Activated naive CD4-positive, alpha-beta T cell treated with anti-CD3 and anti-CD28 coated beads, Interleukin-2, amount 50 U/mL, for 72 hours (primary cell): ENCODE measurements at regions not wholly inside any gene's neighbourhood (a gene's known extent, or its start where the extent isn't known, plus 50 kb on each side); places are given as distances from the start of the nearest gene placed in this dataset.
A peak's percentile ranks its signal among the peaks of the same experiment; 100 is the strongest.
"Not testable (repeated sequence)": the region's sequence is repeated elsewhere in the genome, so short reads cannot be mapped to it uniquely, and the experiment has no call there.

ENCODE experiments used
- ATAC-seq, 2 donors: fragments of 150-1000 bp; cut with Tn5 transposase; 2 replicates each; pipeline ENCODE4 v1.10.0; 2021; ENCODE audit warnings: mild to moderate bottlenecking in 2 of 2, moderate library complexity in 2 of 2
- DNase-seq, 2 donors: peaks; one replicate each; pipeline ENCODE4 v3.0.0; 2021 to 2022; ENCODE audit warnings: low spot score in 2 of 2
- H3K27ac Mint-ChIP-seq, 2 donors: one replicate each; pipeline ENCODE4 v1.8.0; 2022; ENCODE audit warnings: mild to moderate bottlenecking in 2 of 2, mixed read lengths in 2 of 2
- H3K36me3 Mint-ChIP-seq, 2 donors: one replicate each; pipeline ENCODE4 v1.8.0; 2022; ENCODE audit warnings: mixed read lengths in 2 of 2
- H3K9me3 Mint-ChIP-seq, 2 donors: one replicate each; pipeline ENCODE4 v1.8.0; 2022; ENCODE audit warnings: mixed read lengths in 2 of 2

DNA sequence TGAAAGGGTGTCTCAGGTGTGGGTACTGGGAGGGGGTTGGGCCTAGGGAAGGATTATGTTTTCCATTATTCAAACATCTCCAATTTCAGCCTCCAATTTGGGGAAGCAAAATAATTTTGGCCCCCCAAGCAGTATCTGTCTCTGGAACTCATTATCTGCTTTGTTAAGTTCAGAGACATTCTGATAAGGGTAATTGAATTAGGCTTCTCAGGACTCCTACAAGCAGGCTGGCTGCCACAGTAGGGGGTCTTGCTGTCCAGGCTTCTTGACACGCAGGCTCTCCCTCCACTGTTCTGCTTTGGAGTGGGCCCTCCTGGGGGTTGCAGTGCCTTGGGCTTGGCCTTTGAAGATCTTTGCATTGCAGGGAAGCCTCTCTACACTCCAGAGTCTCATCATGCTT, 108.1 kb upstream of the SIX2 start:
- no peak overlapping the region for H3K27ac Mint-ChIP-seq
- H3K36me3 Mint-ChIP-seq, result no peaks in the 10 kb centered on the region
- no peaks in the 10 kb centered on the region for H3K9me3 Mint-ChIP-seq
- no peak for ATAC-seq
- no peak for DNase-seq

DNA sequence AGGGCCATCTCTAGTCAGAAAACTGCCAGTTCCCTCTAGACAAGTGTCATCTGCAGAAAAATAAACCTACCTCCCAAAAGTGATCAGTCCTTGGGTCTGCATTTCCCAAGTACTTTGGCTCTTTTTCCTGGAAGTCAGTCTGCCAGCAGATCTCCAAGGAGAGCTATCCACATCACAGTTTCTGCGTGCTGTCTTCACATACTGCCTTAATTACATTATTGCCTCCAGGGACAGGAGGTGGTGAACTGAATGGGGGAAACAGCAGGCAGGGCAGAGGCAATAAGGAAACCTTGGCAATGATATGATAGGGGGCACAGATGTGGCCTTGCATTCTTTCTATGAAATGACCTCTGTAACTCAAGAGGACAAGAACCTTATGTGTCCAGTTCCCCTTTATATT, 105.9 kb upstream of the SIX2 start:
- no peak for ATAC-seq
- H3K36me3 Mint-ChIP-seq, result no peaks in the 10 kb centered on the region
- H3K9me3 Mint-ChIP-seq, result no peaks in the 10 kb centered on the region
- DNase-seq, result no peak
- no peak overlapping the region for H3K27ac Mint-ChIP-seq

GRCh38 chr2:45114221-45114955, 105.1 kb upstream of the SIX2 start:
- Mint-ChIP-seq H3K36me3 (no peaks in the 10 kb centered on the region), H3K27ac (no peak overlapping the region), H3K9me3 (no peaks in the 10 kb centered on the region)
- ATAC-seq (no peak), DNase-seq (no peak)

- ATAC-seq, result no peak
- no peak overlapping the region for H3K27ac Mint-ChIP-seq
These were observed 103.5 kb upstream of the SIX2 start for GRCh38 chr2:45112750-45113149.

DNA sequence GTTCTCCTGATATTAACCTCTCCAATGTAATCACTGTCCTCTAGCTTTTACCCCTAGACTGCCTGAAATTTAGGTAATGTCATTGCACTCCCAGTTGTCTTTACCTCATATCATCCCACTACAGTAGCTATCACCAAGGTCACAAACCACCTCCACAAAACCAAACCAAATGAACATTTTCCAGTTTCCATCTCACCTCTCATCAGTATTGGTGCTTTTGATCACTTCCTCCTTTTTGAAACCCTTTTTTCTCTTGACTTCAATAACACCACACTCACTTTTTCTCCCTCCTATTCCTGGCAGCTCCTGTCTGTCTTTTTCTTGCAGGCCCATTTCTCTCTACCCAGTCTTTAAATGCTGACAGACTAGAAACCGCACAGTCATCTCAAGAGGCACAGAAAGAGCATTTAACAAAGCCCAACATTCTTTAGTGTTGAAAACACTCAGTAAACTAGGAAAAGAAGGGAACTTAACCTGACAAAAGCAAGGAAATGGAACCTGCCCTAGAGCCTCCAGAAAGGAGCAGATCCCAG, 95.9 kb upstream of the SIX2 start:
- DNase-seq, result no peak
- H3K27ac Mint-ChIP-seq, result no peak overlapping the region
- ATAC-seq, result peak in 1 of 2 donors; percentile 83
- H3K36me3 Mint-ChIP-seq, result no peaks in the 10 kb centered on the region
- H3K9me3 Mint-ChIP-seq, result no peaks in the 10 kb centered on the region

More at GRCh38 chr2:45112750-45113149, 103.5 kb upstream of the SIX2 start:
- DNase-seq, result no peak
- no peaks in the 10 kb centered on the region for H3K36me3 Mint-ChIP-seq
- H3K9me3 Mint-ChIP-seq, result no peaks in the 10 kb centered on the region

DNA sequence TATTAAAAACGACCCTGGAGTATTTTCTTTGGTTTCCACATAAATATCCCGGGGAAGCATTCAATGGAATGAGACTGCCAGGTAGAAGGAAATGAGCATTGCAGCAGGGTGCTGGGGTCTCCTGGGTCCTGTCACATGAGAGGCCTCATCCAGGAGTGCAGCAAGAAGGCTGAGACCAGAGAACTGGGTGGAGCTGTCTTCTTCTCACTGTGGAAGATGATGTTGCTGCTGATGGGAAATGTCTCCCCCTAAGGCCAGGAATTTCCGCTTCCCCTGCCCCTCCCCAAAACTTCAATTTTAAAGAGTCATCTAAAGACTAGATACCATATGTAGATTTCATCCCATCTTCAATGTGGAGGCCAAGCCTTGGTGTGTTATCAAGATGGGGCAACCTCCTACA, 95.2 kb upstream of the SIX2 start:
- DNase-seq (no peak), ATAC-seq (no peak)
- Mint-ChIP-seq H3K27ac (no peak overlapping the region), H3K36me3 (no peaks in the 10 kb centered on the region), H3K9me3 (no peaks in the 10 kb centered on the region)

GRCh38 chr2:45103351-45104345, 94.4 kb upstream of the SIX2 start:
- H3K36me3 Mint-ChIP-seq, result no peaks in the 10 kb centered on the region
- no peaks in the 10 kb centered on the region for H3K9me3 Mint-ChIP-seq
- H3K27ac Mint-ChIP-seq, result no peak overlapping the region
- no peak for ATAC-seq
- no peak for DNase-seq

DNA sequence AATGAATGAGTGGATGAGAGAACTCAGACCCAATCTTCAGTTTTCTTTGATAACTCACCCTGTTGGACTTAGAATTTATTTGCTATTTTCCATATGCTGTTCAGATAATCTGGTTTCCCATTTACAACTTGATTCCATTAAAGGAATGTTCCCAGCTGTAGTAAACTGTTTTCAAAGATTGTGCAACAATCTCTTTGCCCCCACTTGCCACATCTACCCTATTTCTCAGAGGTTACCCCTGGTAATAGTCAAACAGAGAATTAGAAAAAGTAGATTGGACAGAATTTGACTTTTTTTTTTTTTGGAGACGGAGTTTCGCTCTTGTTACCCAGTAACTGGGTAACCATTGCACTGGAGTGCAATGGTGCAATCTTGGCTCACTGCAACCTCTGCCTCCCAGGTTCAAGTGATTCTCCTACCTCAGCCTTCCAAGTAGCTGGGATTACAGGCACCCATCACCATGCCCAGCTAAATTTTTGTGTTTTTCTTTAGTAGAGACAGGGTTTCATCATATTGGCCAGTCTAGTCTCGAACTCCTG, 93.4 kb upstream of the SIX2 start:
- Mint-ChIP-seq H3K9me3 (no peaks in the 10 kb centered on the region), H3K27ac (no peak overlapping the region), H3K36me3 (no peaks in the 10 kb centered on the region)
- ATAC-seq (no peak), DNase-seq (no peak)

DNA sequence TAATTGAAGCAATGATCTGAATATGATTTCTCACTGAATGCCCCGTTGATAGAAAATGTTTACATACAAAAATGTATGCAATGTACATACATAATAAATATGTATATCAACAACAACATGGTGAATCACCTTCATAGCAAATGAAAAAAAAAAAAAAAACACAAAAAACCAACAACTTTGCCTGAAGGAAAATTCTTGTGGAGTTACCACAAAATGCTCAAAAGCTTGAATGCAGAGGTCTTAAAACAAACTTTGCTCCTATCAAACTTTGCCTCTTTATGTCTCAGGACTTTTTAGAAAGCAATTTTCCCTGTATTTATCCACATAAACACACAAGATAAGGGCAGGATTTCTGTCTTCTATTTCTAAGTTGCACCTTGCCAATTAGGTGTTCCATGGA, 92.9 kb upstream of the SIX2 start:
- Mint-ChIP-seq H3K27ac (no peak overlapping the region), H3K9me3 (no peaks in the 10 kb centered on the region), H3K36me3 (no peaks in the 10 kb centered on the region)
- DNase-seq (no peak), ATAC-seq (no peak)

DNA sequence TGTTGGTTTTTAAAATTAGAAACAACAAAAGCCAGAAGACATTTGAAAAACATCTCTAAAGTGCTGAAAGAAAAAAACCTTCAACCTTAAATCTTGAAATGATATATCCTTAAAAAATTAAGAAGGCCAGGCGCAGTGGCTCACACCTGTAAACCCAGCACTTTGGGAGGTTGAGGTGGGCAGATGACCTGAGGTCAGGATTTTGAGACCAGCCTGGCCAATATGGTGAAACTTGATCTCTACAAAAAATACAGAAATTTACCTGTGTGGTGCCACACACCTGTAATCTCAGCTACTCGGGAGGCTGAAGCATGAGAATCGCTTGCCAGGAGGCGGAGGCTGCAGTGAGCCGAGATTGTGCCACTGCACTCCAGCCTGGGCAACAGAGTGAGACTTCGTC, 87.7 kb upstream of the SIX2 start:
- ATAC-seq, result no peak
- Mint-ChIP-seq H3K27ac (no peak overlapping the region), H3K9me3 (no peaks in the 10 kb centered on the region), H3K36me3 (no peaks in the 10 kb centered on the region)
- no peak for DNase-seq

- H3K27ac Mint-ChIP-seq, DNase-seq, H3K36me3 Mint-ChIP-seq, ATAC-seq, H3K9me3 Mint-ChIP-seq: not testable (repeated sequence)
These were observed 86.8 kb upstream of the SIX2 start for GRCh38 chr2:45096038-45096437.

DNA sequence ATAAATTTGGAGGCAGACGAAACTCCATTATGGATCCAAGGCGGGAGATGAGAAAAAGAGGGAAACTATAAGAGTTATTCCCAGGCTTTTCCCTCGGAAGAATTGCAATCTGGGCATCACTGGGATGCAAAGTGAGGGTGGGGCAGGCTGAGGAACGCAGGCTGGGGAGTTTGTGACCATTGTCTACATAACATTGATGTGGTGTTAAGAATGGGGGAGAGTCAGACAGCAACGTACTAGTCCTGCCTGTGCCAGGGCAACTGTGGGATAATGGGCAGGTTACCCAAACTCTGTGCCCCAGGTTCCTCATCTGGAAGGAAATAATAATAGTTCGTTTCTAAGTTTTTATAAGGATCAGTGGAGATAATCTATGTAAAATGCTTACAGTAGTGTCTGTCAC, 84.4 kb upstream of the SIX2 start:
- Mint-ChIP-seq H3K27ac (no peak overlapping the region), H3K9me3 (no peaks in the 10 kb centered on the region), H3K36me3 (no peaks in the 10 kb centered on the region)
- ATAC-seq, result no peak
- DNase-seq, result no peak

- ATAC-seq, result no peak
- Mint-ChIP-seq H3K36me3 (no peaks in the 10 kb centered on the region), H3K27ac (no peak overlapping the region)
These were observed 83.9 kb upstream of the SIX2 start for GRCh38 chr2:45093181-45093580.

GRCh38 chr2:45089554-45090261, 80.5 kb upstream of the SIX2 start:
- H3K27ac Mint-ChIP-seq, result no peak overlapping the region
- H3K9me3 Mint-ChIP-seq, result no peaks in the 10 kb centered on the region
- no peak for ATAC-seq
- no peaks in the 10 kb centered on the region for H3K36me3 Mint-ChIP-seq
- no peak for DNase-seq

More at GRCh38 chr2:45093181-45093580, 83.9 kb upstream of the SIX2 start:
- no peaks in the 10 kb centered on the region for H3K9me3 Mint-ChIP-seq
- DNase-seq, result no peak

DNA sequence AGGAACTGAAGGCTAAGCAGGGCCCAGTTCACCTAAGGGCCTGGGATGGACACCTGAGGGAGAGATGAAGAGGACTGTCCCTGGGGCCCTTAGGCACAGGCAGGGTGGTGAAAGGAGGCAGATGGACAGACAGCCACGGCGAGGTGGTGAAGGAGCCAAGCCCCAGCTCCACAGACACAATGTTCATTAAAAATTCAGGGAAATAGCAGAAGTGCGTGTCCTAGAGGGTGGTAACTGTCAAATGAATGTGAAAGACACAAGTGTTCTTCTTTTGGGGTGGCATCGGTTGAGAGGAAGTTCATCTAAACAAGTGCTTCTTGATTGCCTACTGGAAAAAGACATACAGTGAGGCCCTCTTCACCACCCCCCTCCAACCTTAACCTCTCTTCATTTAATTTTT, 76.2 kb upstream of the SIX2 start:
- H3K27ac Mint-ChIP-seq, result no peak overlapping the region
- no peaks in the 10 kb centered on the region for H3K9me3 Mint-ChIP-seq
- DNase-seq (no peak), ATAC-seq (no peak)
- no peaks in the 10 kb centered on the region for H3K36me3 Mint-ChIP-seq

GRCh38 chr2:45084361-45085020, 75.2 kb upstream of the SIX2 start:
- ATAC-seq, result no peak
- Mint-ChIP-seq H3K9me3 (no peaks in the 10 kb centered on the region), H3K36me3 (no peaks in the 10 kb centered on the region), H3K27ac (no peak overlapping the region)
- no peak for DNase-seq
